NK-92 treated with Interleukin-12 subunit alpha and Interleukin-12 subunit beta, amount 100 ng/mL, for 24 hours (cell line): ENCODE measurements at regions not wholly inside any gene's neighbourhood (a gene's known extent, or its start where the extent isn't known, plus 50 kb on each side); places are given as distances from the start of the nearest gene placed in this dataset.
"Not testable (repeated sequence)": the region's sequence is repeated elsewhere in the genome, so short reads cannot be mapped to it uniquely, and the experiment has no call there.

ENCODE experiments used
- DNase-seq: peaks from one replicate; lab custom pipeline; 2025; lab: John Stamatoyannopoulos, UW

- no peak for DNase-seq
Observed at GRCh38 chr18:22504251-22505030, 86.7 kb upstream of the CTAGE1 start.

- no peak for DNase-seq
Observed at GRCh38 chr18:22505141-22505591, 87.5 kb upstream of the CTAGE1 start.

- DNase-seq, result no peak
Observed at GRCh38 chr18:22507055-22507454, 89.3 kb upstream of the CTAGE1 start.

GRCh38 chr18:22509423-22509822 lies 91.7 kb upstream of the CTAGE1 start:
- no peak for DNase-seq

- no peak for DNase-seq
Observed at GRCh38 chr18:22510697-22511096, 93.0 kb upstream of the CTAGE1 start.

- no peak for DNase-seq
Observed at GRCh38 chr18:22513721-22514481, 96.2 kb upstream of the CTAGE1 start.

- DNase-seq, result no peak
Observed at GRCh38 chr18:22514655-22515054, 96.9 kb upstream of the CTAGE1 start.

GRCh38 chr18:22515250-22515649 lies 97.5 kb upstream of the CTAGE1 start:
- DNase-seq, result no peak

- DNase-seq, result no peak
Observed at GRCh38 chr18:22517356-22517755, 99.6 kb upstream of the CTAGE1 start.

- no peak for DNase-seq
Observed at GRCh38 chr18:22521026-22521707, 103.5 kb upstream of the CTAGE1 start.

GRCh38 chr18:22523481-22523880 lies 105.8 kb upstream of the CTAGE1 start:
- no peak for DNase-seq

- DNase-seq, result no peak
Observed at GRCh38 chr18:22524783-22525182, 107.1 kb upstream of the CTAGE1 start.

- DNase-seq, result no peak
Observed at GRCh38 chr18:22525313-22525712, 107.6 kb upstream of the CTAGE1 start.

- no peak for DNase-seq
Observed at GRCh38 chr18:22525883-22526282, 108.2 kb upstream of the CTAGE1 start.

- no peak for DNase-seq
Observed at GRCh38 chr18:22528291-22528690, 110.6 kb upstream of the CTAGE1 start.

GRCh38 chr18:22534706-22535105 lies 117.0 kb upstream of the CTAGE1 start:
- DNase-seq, result not testable (repeated sequence)

GRCh38 chr18:22536558-22536957 lies 118.8 kb upstream of the CTAGE1 start:
- DNase-seq, result no peak

GRCh38 chr18:22538426-22538825 lies 120.7 kb upstream of the CTAGE1 start:
- DNase-seq, result no peak

- DNase-seq, result no peak
Observed at GRCh38 chr18:22539051-22539765, 121.5 kb upstream of the CTAGE1 start.

- no peak for DNase-seq
Observed at GRCh38 chr18:22541232-22541631, 123.5 kb upstream of the CTAGE1 start.

GRCh38 chr18:22542406-22542835 lies 124.7 kb upstream of the CTAGE1 start:
- no peak for DNase-seq

- no peak for DNase-seq
Observed at GRCh38 chr18:22543769-22544168, 126.1 kb upstream of the CTAGE1 start.
